PC-9 (cell line): ENCODE measurements at regions not wholly inside any gene's neighbourhood (a gene's known extent, or its start where the extent isn't known, plus 50 kb on each side); places are given as distances from the start of the nearest gene placed in this dataset.

Source experiments
- CTCF ChIP-seq: fragments of 200-600 bp; sonication (generic); conservative IDR thresholded peaks from 2 replicates; pipeline ENCODE4 v1.6.1; 2017; ENCODE audit warnings: mixed run types, antibody characterized with exemption, mild to moderate bottlenecking, moderate library complexity
- EZH2 ChIP-seq: fragments of 200-600 bp; sonication (generic); IDR thresholded peaks from 2 replicates; pipeline ENCODE4 v1.8.0; 2017; ENCODE audit warnings: antibody characterized with exemption, low read depth

- TF ChIP-seq EZH2 (no peak), CTCF (no peak)
These were observed 1279.5 kb upstream of the TENM4 start for GRCh38 chr11:80720295-80720694.
